ENCODE measurements at regions not wholly inside any gene's neighbourhood (a gene's known extent, or its start where the extent isn't known, plus 50 kb on each side); places are given as distances from the start of the nearest gene placed in this dataset.

DNA sequence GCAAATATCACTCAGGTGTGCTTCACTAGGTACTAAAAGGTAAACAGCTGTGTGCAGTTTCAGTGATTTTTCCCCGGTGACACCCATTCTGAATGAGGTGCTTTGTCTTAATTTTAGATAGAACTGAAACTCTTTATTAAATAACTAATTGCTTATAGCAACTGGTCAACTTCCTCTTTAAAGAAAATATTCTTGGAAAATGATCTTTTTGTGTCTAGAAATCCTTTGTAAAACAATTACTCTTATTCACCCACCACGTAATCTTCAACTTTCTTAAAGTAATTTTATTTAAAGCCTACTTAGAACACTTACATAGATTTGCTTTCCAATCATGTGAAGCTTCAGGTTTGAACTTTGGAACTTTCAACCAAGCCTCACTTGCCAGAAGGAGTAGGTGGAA is 57.9 kb upstream of the RMDN2 start:
- WGBS (ENCODE audit: extremely low coverage, insufficient read length, low lambda C conversion rate), result 100% methylated on average over 1 of the region's 2 CpGs
- Histone ChIP-seq H3K23ac (ENCODE audit: insufficient read length, low read depth, low read length) (no peak overlapping the region), H3K79me2 (ENCODE audit: insufficient read depth, low read length) (no peaks in the 10 kb centered on the region), H4K20me1 (ENCODE audit: control insufficient read depth, insufficient read depth, insufficient read length) (no peaks in the 10 kb centered on the region), H2AFZ (ENCODE audit: low read length) (no peak overlapping the region), H3K4me1 (ENCODE audit: insufficient read depth, low read length) (no peaks in the 10 kb centered on the region; the same call in 1 of the 2 replicates), H3K27ac (ENCODE audit: insufficient read length, low read depth, low read length) (no peak overlapping the region), H3K23me2 (ENCODE audit: insufficient read length, low read depth, low read length, poor library complexity, severe bottlenecking) (no peaks in the 10 kb centered on the region), H2BK120ac (ENCODE audit: low read depth, low read length, poor library complexity, severe bottlenecking) (no peak overlapping the region), H3K9me3 (ENCODE audit: control insufficient read depth, low read depth, low read length) (no peaks in the 10 kb centered on the region), H3K27me3 (ENCODE audit: insufficient read depth, low read length) (no peaks in the 10 kb centered on the region), H2BK12ac (ENCODE audit: insufficient read length, low read depth, low read length) (no peak overlapping the region), H3K4me2 (ENCODE audit: insufficient read depth, insufficient read length, low read length) (no peak overlapping the region), H2BK5ac (ENCODE audit: insufficient read length, low read length) (no peak overlapping the region), H3K79me1 (ENCODE audit: insufficient read depth, low read depth, low read length, poor library complexity, severe bottlenecking) (no peaks in the 10 kb centered on the region), H3K4ac (ENCODE audit: low read depth, low read length) (no peak overlapping the region), H3T11ph (ENCODE audit: low read length) (no peak overlapping the region), H4K91ac (ENCODE audit: insufficient read length, low read depth, low read length) (no peak overlapping the region), H3K14ac (ENCODE audit: insufficient read depth, low read length) (no peak overlapping the region), H3K18ac (ENCODE audit: insufficient read length, low read depth, low read length) (no peak overlapping the region), H2BK20ac (ENCODE audit: low read depth, low read length, poor library complexity, severe bottlenecking) (no peak overlapping the region), H2AK5ac (ENCODE audit: insufficient read length, low read length) (no peak overlapping the region), H4K8ac (replicated peaks; ENCODE audit: insufficient read length, low read depth, low read length) (no peak overlapping the region), H2BK15ac (ENCODE audit: low read depth, low read length) (no peak overlapping the region), H3K56ac (ENCODE audit: insufficient read length, low read depth, low read length) (no peak overlapping the region), H3K9ac (ENCODE audit: extremely low read depth, insufficient read length, low read length) (no peak overlapping the region), H4K5ac (ENCODE audit: insufficient read length, low read depth, low read length) (no peak overlapping the region)
- H3K9me3 Mint-ChIP-seq, result no peaks in the 10 kb centered on the region; a peak in 1 of 5 replicates
- no peak for DNase-seq
- H3K36me3 Mint-ChIP-seq (ENCODE audit: insufficient read depth in 1 of 3, low read depth in 3 of 3), result no peaks in the 10 kb centered on the region
- no peak overlapping the region for H3K27ac Mint-ChIP-seq
- TF ChIP-seq, protein P1, sequence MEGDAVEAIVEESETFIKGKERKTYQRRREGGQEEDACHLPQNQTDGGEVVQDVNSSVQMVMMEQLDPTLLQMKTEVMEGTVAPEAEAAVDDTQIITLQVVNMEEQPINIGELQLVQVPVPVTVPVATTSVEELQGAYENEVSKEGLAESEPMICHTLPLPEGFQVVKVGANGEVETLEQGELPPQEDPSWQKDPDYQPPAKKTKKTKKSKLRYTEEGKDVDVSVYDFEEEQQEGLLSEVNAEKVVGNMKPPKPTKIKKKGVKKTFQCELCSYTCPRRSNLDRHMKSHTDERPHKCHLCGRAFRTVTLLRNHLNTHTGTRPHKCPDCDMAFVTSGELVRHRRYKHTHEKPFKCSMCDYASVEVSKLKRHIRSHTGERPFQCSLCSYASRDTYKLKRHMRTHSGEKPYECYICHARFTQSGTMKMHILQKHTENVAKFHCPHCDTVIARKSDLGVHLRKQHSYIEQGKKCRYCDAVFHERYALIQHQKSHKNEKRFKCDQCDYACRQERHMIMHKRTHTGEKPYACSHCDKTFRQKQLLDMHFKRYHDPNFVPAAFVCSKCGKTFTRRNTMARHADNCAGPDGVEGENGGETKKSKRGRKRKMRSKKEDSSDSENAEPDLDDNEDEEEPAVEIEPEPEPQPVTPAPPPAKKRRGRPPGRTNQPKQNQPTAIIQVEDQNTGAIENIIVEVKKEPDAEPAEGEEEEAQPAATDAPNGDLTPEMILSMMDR (conservative IDR thresholded peaks at IDR 0.05), result no peak
- H3K4me3 Mint-ChIP-seq, result no peak overlapping the region
- H3K4me1 Mint-ChIP-seq, result peaks cover 12 to 21% of the 10 kb centered on the region in 2 experiments
- H3K27me3 Mint-ChIP-seq (ENCODE audit: low read depth), result peaks cover 3% of the 10 kb centered on the region; the same call in 1 of the 2 replicates
